ENCODE measurements at regions not wholly inside any gene's neighbourhood (a gene's known extent, or its start where the extent isn't known, plus 50 kb on each side); places are given as distances from the start of the nearest gene placed in this dataset.
"Not testable (repeated sequence)": the region's sequence is repeated elsewhere in the genome, so short reads cannot be mapped to it uniquely, and the experiment has no call there.

GRCh38 chr4:11106190-11106589 is 322.5 kb downstream of the HS3ST1 start:
- DNase-seq (ENCODE audit: insufficient read length, low spot score), result no peak
- no peak for TF ChIP-seq POLR2A (IDR thresholded peaks at IDR 0.05; ENCODE audit: low read depth, low read length)

DNA sequence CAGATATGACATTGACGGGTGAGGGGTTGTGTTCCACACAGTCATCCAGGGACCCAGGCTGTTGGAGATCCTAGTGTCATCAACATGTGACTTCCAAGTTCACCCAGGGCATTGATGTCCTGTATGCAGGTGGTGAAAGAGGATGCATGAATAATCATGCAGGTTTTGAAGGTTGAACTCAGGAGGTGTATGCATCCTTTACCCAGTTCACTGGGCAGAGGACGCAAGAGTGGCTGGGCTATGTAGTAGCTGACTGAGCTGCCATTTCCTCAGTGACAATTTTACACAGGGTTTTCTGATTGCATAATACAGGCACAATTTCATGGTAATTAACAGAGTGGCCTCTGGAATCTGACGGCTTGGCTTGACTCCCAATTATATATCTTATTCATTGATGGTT is 323.0 kb downstream of the HS3ST1 start:
- no peak for DNase-seq (ENCODE audit: insufficient read length, low spot score)
- TF ChIP-seq POLR2A (IDR thresholded peaks at IDR 0.05; ENCODE audit: low read depth, low read length), result no peak
- FAIRE-seq, result no peak

More at GRCh38 chr4:11106190-11106589, 322.5 kb downstream of the HS3ST1 start:
- no peak for FAIRE-seq

GRCh38 chr4:11098461-11098860 is 330.2 kb downstream of the HS3ST1 start:
- no peak for FAIRE-seq
- TF ChIP-seq POLR2A (IDR thresholded peaks at IDR 0.05; ENCODE audit: low read depth, low read length), result no peak
- DNase-seq (ENCODE audit: insufficient read length, low spot score), result no peak

GRCh38 chr4:11097725-11098124 is 331.0 kb downstream of the HS3ST1 start:
- FAIRE-seq (no peak), DNase-seq (ENCODE audit: insufficient read length, low spot score) (no peak)
- no peak for TF ChIP-seq POLR2A (IDR thresholded peaks at IDR 0.05; ENCODE audit: low read depth, low read length)

DNA sequence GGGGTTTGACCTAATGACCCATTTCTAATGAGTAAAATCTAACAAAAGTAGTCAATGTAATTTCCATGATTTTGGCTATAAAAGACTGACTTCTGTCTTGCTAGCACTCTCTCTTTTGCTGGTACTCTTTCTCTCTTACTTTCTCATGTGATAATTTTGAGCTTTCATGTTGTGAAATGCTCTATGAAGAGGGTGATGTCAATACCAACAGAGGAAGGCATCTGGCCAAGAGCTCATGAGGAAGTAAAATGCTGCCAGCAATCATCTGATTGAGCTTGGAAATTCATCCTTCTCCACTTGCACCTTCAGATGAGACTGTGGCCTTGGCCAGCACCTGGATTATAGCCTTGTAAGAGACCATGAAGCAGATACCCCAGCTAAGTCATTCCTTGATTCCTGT is 347.7 kb downstream of the HS3ST1 start:
- TF ChIP-seq POLR2A (IDR thresholded peaks at IDR 0.05; ENCODE audit: low read depth, low read length), result no peak
- no peak for DNase-seq (ENCODE audit: insufficient read length, low spot score)
- FAIRE-seq, result no peak

DNA sequence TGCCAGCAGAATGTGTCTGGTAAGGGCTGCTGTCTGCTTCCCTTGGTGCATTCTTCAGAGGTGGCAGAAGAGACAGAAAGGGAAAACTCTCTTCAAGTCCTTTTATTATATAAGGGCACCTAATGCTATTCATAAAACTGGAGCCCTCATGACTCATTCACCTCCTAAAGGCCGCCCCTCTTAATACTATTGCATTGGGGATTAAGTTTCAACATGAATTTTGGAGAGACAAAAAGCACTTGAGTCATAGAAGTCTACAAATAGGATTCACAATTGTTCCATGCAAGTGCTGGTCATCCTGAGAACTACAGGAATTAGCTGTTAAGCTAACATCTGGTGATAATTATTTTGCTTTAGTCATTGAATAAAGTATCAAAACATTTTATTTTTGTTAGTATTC is 349.5 kb downstream of the HS3ST1 start:
- no peak for TF ChIP-seq POLR2A (IDR thresholded peaks at IDR 0.05; ENCODE audit: low read depth, low read length)
- no peak for FAIRE-seq
- no peak for DNase-seq (ENCODE audit: insufficient read length, low spot score)

DNA sequence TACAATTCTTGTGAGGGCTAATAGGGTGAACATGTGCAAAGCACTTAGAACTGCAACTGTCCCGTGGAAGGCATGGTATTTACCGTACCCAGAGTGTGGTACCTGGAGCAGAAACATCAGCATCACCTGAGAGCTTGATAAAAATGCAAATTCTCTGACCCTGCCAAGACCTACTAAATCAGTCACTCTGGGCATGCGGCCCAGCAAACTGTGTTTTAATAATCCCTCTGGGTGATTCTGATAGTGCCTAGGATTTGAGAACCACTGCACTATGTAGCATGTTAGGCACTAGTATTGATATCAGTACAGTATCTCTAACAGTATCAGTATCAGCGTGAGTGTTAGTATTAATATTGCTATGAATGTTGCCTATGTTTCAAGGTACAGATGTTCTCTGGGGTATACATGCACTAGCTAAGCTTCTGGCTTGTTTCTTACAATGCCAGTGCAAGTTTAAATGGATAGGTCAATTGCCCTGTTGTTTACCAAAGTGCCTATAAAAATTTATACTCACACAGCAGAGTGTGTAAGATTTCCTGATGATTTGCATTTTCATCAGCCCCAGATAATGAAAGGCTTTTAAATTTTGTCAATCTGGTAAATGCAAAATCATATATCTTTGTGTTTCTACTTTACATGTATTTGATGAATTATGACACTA is 354.0 kb downstream of the HS3ST1 start:
- no peak for TF ChIP-seq POLR2A (IDR thresholded peaks at IDR 0.05; ENCODE audit: low read depth, low read length)
- no peak for DNase-seq (ENCODE audit: insufficient read length, low spot score)
- no peak for FAIRE-seq

- no peak for DNase-seq (ENCODE audit: insufficient read length, low spot score)
- no peak for FAIRE-seq
- TF ChIP-seq POLR2A (IDR thresholded peaks at IDR 0.05; ENCODE audit: low read depth, low read length), result no peak
Measured at GRCh38 chr4:11073621-11074051, 355.1 kb downstream of the HS3ST1 start.

GRCh38 chr4:11072999-11073398 is 355.7 kb downstream of the HS3ST1 start:
- TF ChIP-seq POLR2A (IDR thresholded peaks at IDR 0.05; ENCODE audit: low read depth, low read length), result no peak
- FAIRE-seq, result no peak

DNA sequence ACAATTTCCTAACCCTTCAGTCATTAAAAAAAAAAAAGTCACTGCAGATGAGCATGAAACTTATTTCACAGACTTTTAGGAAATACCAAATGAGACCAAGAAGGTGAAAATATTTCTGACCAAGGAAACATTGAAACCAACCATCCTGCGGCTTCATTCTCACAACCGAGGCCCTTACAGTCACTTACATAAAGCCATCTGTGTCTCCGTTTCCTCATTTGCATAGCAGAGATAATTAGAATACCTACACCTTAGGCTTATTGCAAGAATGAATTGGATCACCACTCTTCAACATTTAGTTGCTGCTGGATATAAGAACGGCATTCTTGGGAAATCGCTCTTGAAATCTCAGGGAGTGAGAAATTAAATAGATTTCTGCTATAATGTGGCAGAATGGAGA is 356.2 kb downstream of the HS3ST1 start:
- TF ChIP-seq POLR2A (IDR thresholded peaks at IDR 0.05; ENCODE audit: low read depth, low read length), result no peak
- DNase-seq (ENCODE audit: insufficient read length, low spot score) (no peak), FAIRE-seq (no peak)

More at GRCh38 chr4:11072999-11073398, 355.7 kb downstream of the HS3ST1 start:
- no peak for DNase-seq (ENCODE audit: insufficient read length, low spot score)

DNA sequence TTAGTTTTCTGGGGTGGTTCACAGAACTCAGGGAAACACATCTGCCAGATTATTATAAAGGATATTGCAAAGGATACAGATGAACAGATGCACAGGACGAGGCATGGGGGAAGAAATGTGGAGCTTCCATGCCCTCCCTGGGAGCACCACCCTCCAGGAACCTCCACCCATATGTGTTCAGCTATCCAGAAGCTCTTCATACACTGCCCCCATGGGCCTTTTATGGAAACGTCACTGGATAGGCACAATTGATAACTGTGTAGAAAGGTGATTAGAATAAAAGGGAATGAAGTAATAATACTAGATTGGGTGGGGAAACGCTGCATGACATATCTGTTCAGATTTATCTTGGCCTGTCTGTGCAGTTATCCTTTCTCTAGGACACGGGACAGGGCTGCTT is 357.9 kb downstream of the HS3ST1 start:
- no peak for FAIRE-seq
- DNase-seq (ENCODE audit: insufficient read length, low spot score), result no peak
- no peak for TF ChIP-seq POLR2A (IDR thresholded peaks at IDR 0.05; ENCODE audit: low read depth, low read length)

DNA sequence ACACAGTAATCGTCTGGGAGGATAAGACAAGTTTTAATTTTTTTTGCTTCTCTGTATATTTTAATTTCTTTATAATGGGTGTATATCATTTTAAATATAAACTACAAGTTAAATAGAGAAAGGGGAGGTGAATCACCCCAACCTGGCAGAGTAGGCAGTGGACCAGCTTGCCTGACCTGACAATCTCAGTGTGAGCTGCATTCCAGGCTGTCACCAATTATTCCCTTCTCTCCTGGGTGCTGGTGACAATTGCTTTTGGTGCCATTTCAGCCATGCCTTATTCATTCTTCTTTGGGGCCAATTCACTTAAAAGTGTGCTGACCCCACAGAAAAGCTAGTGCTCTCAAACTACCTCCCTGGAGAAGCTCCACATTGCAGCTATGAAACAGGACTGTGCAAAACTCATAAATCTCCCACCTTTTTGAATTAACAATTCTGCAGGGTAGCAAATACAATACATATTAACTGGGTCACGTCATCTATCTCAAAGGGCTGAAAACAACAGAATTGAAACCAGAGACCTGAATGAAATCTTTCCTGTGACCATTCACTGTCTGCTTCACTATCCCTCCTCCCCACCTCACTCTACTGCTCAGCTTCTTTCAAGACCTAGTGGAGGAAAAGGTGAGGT is 359.0 kb downstream of the HS3ST1 start:
- no peak for FAIRE-seq
- TF ChIP-seq POLR2A (IDR thresholded peaks at IDR 0.05; ENCODE audit: low read depth, low read length), result no peak
- no peak for DNase-seq (ENCODE audit: insufficient read length, low spot score)

- TF ChIP-seq POLR2A (IDR thresholded peaks at IDR 0.05; ENCODE audit: low read depth, low read length), result no peak
Measured at GRCh38 chr4:11069083-11069482, 359.6 kb downstream of the HS3ST1 start.

GRCh38 chr4:11066584-11066983 is 362.1 kb downstream of the HS3ST1 start:
- FAIRE-seq; DNase-seq (ENCODE audit: insufficient read length, low spot score): not testable (repeated sequence)

More at GRCh38 chr4:11069083-11069482, 359.6 kb downstream of the HS3ST1 start:
- FAIRE-seq (no peak), DNase-seq (ENCODE audit: insufficient read length, low spot score) (no peak)

- FAIRE-seq; DNase-seq (ENCODE audit: insufficient read length, low spot score): not testable (repeated sequence)
Measured at GRCh38 chr4:11060637-11061036, 368.1 kb downstream of the HS3ST1 start.

GRCh38 chr4:11054937-11055336 is 370.4 kb upstream of the CLNK start:
- not testable (repeated sequence) for DNase-seq (ENCODE audit: insufficient read length, low spot score); FAIRE-seq

Data from H54 (cell line).